HepG2 (cell line): ENCODE measurements at regions not wholly inside any gene's neighbourhood (a gene's known extent, or its start where the extent isn't known, plus 50 kb on each side); places are given as distances from the start of the nearest gene placed in this dataset.

Experiments used
- ATAC-seq: fragments of 200-7000 bp; cut with Tn5 transposase; 3 replicates; pipeline ENCODE4 v1.9.1; 2020; ENCODE audit warnings: mild to moderate bottlenecking, moderate library complexity
- BruUV-seq: library from RNA; stranded (reverse); fragments of 400-500 nt; replicated peaks from 2 replicates; lab custom pipeline; 2021; lab: Mats Ljungman, UMichigan
- CTCF ChIA-PET: fragments of 300-600 bp; formaldehyde crosslinking; extraction: SDS; loops from one replicate; lab custom pipeline; 2021; ENCODE audit warnings: low total read pairs, inconsistent platforms, low intra/inter-chr PET ratio; lab: Yijun Ruan, JAX
- POLR2A ChIA-PET: fragments of 350-600 bp; sonication (Branson Sonifier 250); formaldehyde crosslinking; loops from one replicate; lab custom pipeline; 2020; ENCODE audit warnings: antibody characterized with exemption, inconsistent platforms; lab: Yijun Ruan, JAX
- DNase-seq: peaks from one replicate; pipeline ENCODE4 v3.0.0-alpha.2; 2015; ENCODE audit warnings: low spot score
- FAIRE-seq: peaks from 3 replicates; lab custom pipeline; 2011; peaks lifted over from hg19 to GRCh38; lab: Jason Lieb, UNC
- H2AFZ ChIP-seq: one replicate; pipeline ENCODE4 v1.6.1; 2011; ENCODE audit warnings: low read length, inconsistent platforms
- H3K27ac ChIP-seq: fragments of 300-600 bp; 3 replicates; pipeline ENCODE4 v1.8.0; 2011; ENCODE audit warnings: mixed run types, mild to moderate bottlenecking, mixed read lengths, low read length, inconsistent platforms; ENCODE audit not compliant: insufficient read depth; ENCODE audit errors: extremely low read length
- H3K27me3 ChIP-seq, 2 experiments: fragments of 200-600 bp in 1 of 2; 2 replicates in 1 of 2; 3 replicates in 1 of 2; pipeline versions ENCODE4 v1.6.0 to v1.8.0; 2011; ENCODE audit warnings: low read length in 2 of 2, mild to moderate bottlenecking in 2 of 2, moderate library complexity in 2 of 2, inconsistent platforms in 1 of 2; ENCODE audit not compliant: insufficient read depth in 2 of 2, control insufficient read depth in 1 of 2
- H3K36me3 ChIP-seq, 2 experiments: fragments of 200-600 bp in 1 of 2; replicated peaks in 1 of 2; 2 replicates in 1 of 2; 3 replicates in 1 of 2; pipeline versions ENCODE4 v1.5.1 to v1.8.0; 2011; ENCODE audit warnings: low read length in 2 of 2, inconsistent platforms in 1 of 2; ENCODE audit not compliant: insufficient read depth in 2 of 2, control insufficient read depth in 1 of 2
- H3K4me1 ChIP-seq: 2 replicates; pipeline ENCODE4 v1.5.1; 2012; ENCODE audit warnings: low read length, inconsistent platforms; ENCODE audit not compliant: insufficient read depth
- H3K4me2 ChIP-seq: 2 replicates; pipeline ENCODE4 v1.6.0; 2011; ENCODE audit warnings: low read depth, low read length, inconsistent platforms
- H3K4me3 ChIP-seq, 3 experiments: fragments of 200-600 bp in 1 of 3; sonication (generic), shearing (Covaris generic) in 1 of 3; replicated peaks in 1 of 3; 2 replicates each; pipeline ENCODE4 v1.5.1; 2011 to 2016; ENCODE audit warnings: low read length in 3 of 3, inconsistent platforms in 2 of 3, low read depth in 2 of 3, mild to moderate bottlenecking in 2 of 3, control low read depth in 1 of 3, mixed read lengths in 1 of 3; ENCODE audit not compliant: insufficient read depth in 1 of 3
- H3K79me2 ChIP-seq: one replicate; pipeline ENCODE4 v1.6.1; 2011; ENCODE audit warnings: low read length, inconsistent platforms; ENCODE audit not compliant: insufficient read depth
- H3K9ac ChIP-seq: 2 replicates; pipeline ENCODE4 v1.6.0; 2011; ENCODE audit warnings: mild to moderate bottlenecking, low read depth, low read length, inconsistent platforms; ENCODE audit not compliant: insufficient read depth
- H3K9me3 ChIP-seq: 2 replicates; pipeline ENCODE4 v1.5.1; 2012; ENCODE audit warnings: mild to moderate bottlenecking, low read length
- H4K20me1 ChIP-seq: 2 replicates; pipeline ENCODE4 v1.6.0; 2011; ENCODE audit warnings: inconsistent platforms, mild to moderate bottlenecking, low read length, moderate library complexity; ENCODE audit not compliant: insufficient read depth
- ATF7 ChIP-seq, 2 experiments: fragments of 450-650 bp in 1 of 2; sonication (generic) in 1 of 2; formaldehyde crosslinking in 1 of 2; IDR thresholded peaks; 2 replicates each; pipeline versions ENCODE4 v1.4.0 to v1.6.1; 2016 to 2020; ENCODE audit warnings: antibody characterized with exemption in 1 of 2, mild to moderate bottlenecking in 1 of 2, missing genetic modification reagents in 1 of 2
- CC2D1A ChIP-seq: sonication (generic); formaldehyde crosslinking; IDR thresholded peaks from 2 replicates; pipeline ENCODE4 v1.8.1; 2023; ENCODE audit warnings: mild to moderate bottlenecking, missing genetic modification reagents
- MAX ChIP-seq: IDR thresholded peaks from 2 replicates; pipeline ENCODE4 v1.6.1; 2012; ENCODE audit warnings: inconsistent platforms
- NAIF1 ChIP-seq: sonication (generic); formaldehyde crosslinking; IDR thresholded peaks from 2 replicates; pipeline ENCODE4 v1.5.0; 2020; ENCODE audit warnings: mild to moderate bottlenecking, missing genetic modification reagents, borderline replicate concordance
- NFYC ChIP-seq: IDR thresholded peaks from 2 replicates; pipeline ENCODE4 v1.6.1; 2016; ENCODE audit warnings: missing genetic modification reagents, missing compliant biosample characterization
- PHF8 ChIP-seq: sonication (generic); formaldehyde crosslinking; IDR thresholded peaks from 2 replicates; pipeline ENCODE4 v1.5.0; 2020; ENCODE audit warnings: missing genetic modification reagents
- REST ChIP-seq, 2 experiments: IDR thresholded peaks; 2 replicates each; pipeline ENCODE4 v1.6.1; 2011 to 2012; ENCODE audit warnings: low read length in 2 of 2, borderline replicate concordance in 1 of 2, low read depth in 1 of 2, mild to moderate bottlenecking in 1 of 2, moderate library complexity in 1 of 2
- SP140L ChIP-seq: sonication (generic); formaldehyde crosslinking; IDR thresholded peaks from 2 replicates; pipeline ENCODE4 v1.4.0; 2020; ENCODE audit warnings: missing genetic modification reagents, borderline replicate concordance
- TFE3 ChIP-seq: IDR thresholded peaks from 2 replicates; pipeline ENCODE4 v1.6.1; 2016
- ZFY ChIP-seq: sonication (generic); formaldehyde crosslinking; IDR thresholded peaks from 2 replicates; pipeline ENCODE4 v1.4.0; 2020; ENCODE audit warnings: missing genetic modification reagents
- ZNF3 ChIP-seq: IDR thresholded peaks from 2 replicates; pipeline ENCODE4 v1.7.0; 2017; ENCODE audit warnings: inconsistent platforms
- ZNF512 ChIP-seq: sonication (generic); formaldehyde crosslinking; IDR thresholded peaks from 2 replicates; pipeline ENCODE4 v1.4.0; 2020; ENCODE audit warnings: mild to moderate bottlenecking, missing genetic modification reagents
- ZNF75D ChIP-seq: sonication (generic); formaldehyde crosslinking; IDR thresholded peaks from 2 replicates; pipeline ENCODE4 v1.8.1; 2023; ENCODE audit warnings: missing genetic modification reagents, mild to moderate bottlenecking, borderline replicate concordance
- ZNF768 ChIP-seq: sonication (generic); formaldehyde crosslinking; IDR thresholded peaks from 2 replicates; pipeline ENCODE4 v1.4.0; 2020; ENCODE audit warnings: missing genetic modification reagents
- ZSCAN29 ChIP-seq: sonication (generic); formaldehyde crosslinking; conservative IDR thresholded peaks from 2 replicates; pipeline ENCODE4 v1.4.0; 2020; ENCODE audit warnings: mild to moderate bottlenecking, missing genetic modification reagents
- WGBS: methylation state at CpG from one replicate; pipeline ENCODE4 v1.1.6; 2017; ENCODE audit warnings: low lambda C conversion rate; 5-methylcytosine and 5-hydroxymethylcytosine counted together
- in situ Hi-C: cut with HindIII; loops from 2 replicates; pipeline ENCODE4 v1.10.0; 2017; ENCODE audit warnings: low pct_unique_long_range_greater_than_20kb; ENCODE audit not compliant: extremely low pct_ligation_motif_present
- intact Hi-C: fragments of 100-400 bp; cut with micrococcal nuclease; formaldehyde crosslinking; loops from one replicate; pipeline ENCODE4 v1.10.0; 2022; ENCODE audit not compliant: unreplicated experiment

GRCh38 chr14:84961637-84962036 lies 568.3 kb upstream of the FLRT2 start:
- H3K4me2 ChIP-seq = no peak overlapping the region
- no peak for ATAC-seq
- POLR2A ChIA-PET = no interaction called here
- in situ Hi-C loops (no loop called here), intact Hi-C loops (no loop called here)
- no peaks in the 10 kb centered on the region for H3K79me2 ChIP-seq
- H3K36me3 ChIP-seq = no peaks in the 10 kb centered on the region
- no peak overlapping the region for H3K27ac ChIP-seq
- no TSS peak for BruUV-seq
- H3K9ac ChIP-seq = no peak overlapping the region
- TF ChIP-seq SP140L (CRISPR knock-in tag) = no peak
- TF ChIP-seq ZNF3 (CRISPR knock-in tag) = no peak
- TF ChIP-seq ZNF768 (CRISPR knock-in tag) = no peak
- no peak for TF ChIP-seq CC2D1A
- no peak for TF ChIP-seq ZNF75D (CRISPR knock-in tag)
- TF ChIP-seq TFE3 (CRISPR knock-in tag) = no peak
- no peak for TF ChIP-seq NFYC (CRISPR knock-in tag)
- TF ChIP-seq NAIF1 (CRISPR knock-in tag) = no peak
- no peak for TF ChIP-seq ZNF512
- TF ChIP-seq REST (IDR thresholded peaks at IDR 0.05; ENCODE audit: borderline replicate concordance in 1 of 2, low read depth in 1 of 2, low read length in 2 of 2) = no peak
- TF ChIP-seq ZFY = no peak
- TF ChIP-seq MAX = no peak
- no peak for TF ChIP-seq ZSCAN29 (CRISPR knock-in tag)
- no peak for TF ChIP-seq PHF8 (CRISPR knock-in tag)
- TF ChIP-seq ATF7 (IDR thresholded peaks at IDR 0.05) = no peak
- TF ChIP-seq ATF7 (CRISPR knock-in tag; IDR thresholded peaks at IDR 0.05) = no peak
- H3K4me1 ChIP-seq = no peaks in the 10 kb centered on the region
- CTCF ChIA-PET = no interaction called here
- no peak overlapping the region for H2AFZ ChIP-seq
- no peak overlapping the region for H3K4me3 ChIP-seq
- FAIRE-seq = no peak
- no peaks in the 10 kb centered on the region for H3K27me3 ChIP-seq
- DNase-seq = no peak
- 4% methylated on average over 2 of the region's 2 CpGs for WGBS
- peaks cover 92% of the 10 kb centered on the region for H3K9me3 ChIP-seq
- no peaks in the 10 kb centered on the region for H4K20me1 ChIP-seq
